Cardiac fibroblast (primary cell): ENCODE measurements at regions not wholly inside any gene's neighbourhood (a gene's known extent, or its start where the extent isn't known, plus 50 kb on each side); places are given as distances from the start of the nearest gene placed in this dataset.

Experiments used
- DNase-seq, 2 donors: peaks; one replicate each; pipeline versions ENCODE4 v3.0.0 to v3.0.0-alpha.2; 2010; ENCODE audit warnings: low read depth in 2 of 2
- H3K4me3 ChIP-seq, 2 donors: replicated peaks in 1 of 2; 1 replicate in 1 of 2; 2 replicates in 1 of 2; pipeline ENCODE4 v1.5.1; 2011; ENCODE audit warnings: low read depth in 2 of 2, low read length in 2 of 2, mild to moderate bottlenecking in 2 of 2, moderate library complexity in 1 of 2
- TF ChIP-seq, protein P1 (sequence below): IDR thresholded peaks from one replicate; pipeline ENCODE4 v1.5.1; 2011; ENCODE audit warnings: low read depth, mild to moderate bottlenecking, low read length, inconsistent platforms

GRCh38 chr10:132484922-132485321 is 52.7 kb upstream of the INPP5A start:
- no peak for DNase-seq
- H3K4me3 ChIP-seq: no peak overlapping the region
- TF ChIP-seq, protein P1, sequence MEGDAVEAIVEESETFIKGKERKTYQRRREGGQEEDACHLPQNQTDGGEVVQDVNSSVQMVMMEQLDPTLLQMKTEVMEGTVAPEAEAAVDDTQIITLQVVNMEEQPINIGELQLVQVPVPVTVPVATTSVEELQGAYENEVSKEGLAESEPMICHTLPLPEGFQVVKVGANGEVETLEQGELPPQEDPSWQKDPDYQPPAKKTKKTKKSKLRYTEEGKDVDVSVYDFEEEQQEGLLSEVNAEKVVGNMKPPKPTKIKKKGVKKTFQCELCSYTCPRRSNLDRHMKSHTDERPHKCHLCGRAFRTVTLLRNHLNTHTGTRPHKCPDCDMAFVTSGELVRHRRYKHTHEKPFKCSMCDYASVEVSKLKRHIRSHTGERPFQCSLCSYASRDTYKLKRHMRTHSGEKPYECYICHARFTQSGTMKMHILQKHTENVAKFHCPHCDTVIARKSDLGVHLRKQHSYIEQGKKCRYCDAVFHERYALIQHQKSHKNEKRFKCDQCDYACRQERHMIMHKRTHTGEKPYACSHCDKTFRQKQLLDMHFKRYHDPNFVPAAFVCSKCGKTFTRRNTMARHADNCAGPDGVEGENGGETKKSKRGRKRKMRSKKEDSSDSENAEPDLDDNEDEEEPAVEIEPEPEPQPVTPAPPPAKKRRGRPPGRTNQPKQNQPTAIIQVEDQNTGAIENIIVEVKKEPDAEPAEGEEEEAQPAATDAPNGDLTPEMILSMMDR: no peak

DNA sequence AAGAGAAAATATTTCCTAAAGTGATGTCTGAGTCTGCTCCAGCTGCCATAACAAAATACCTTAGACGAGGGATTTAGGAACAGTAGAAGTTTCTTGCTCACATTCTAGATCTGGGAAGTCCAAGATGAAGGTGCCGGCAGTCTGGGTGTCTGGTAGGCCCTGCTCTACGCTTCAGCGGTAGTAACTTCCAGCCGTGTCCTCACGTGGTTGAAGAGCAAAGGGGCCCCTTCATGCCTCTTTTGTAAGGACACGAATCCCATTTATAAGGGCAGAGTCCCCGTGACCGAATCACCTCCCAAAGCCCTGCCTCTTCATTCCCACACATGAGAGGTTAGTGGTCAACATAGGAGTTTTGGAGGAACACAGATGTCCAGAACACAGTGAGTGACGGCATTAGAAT is 52.2 kb upstream of the INPP5A start:
- no peak overlapping the region for H3K4me3 ChIP-seq

GRCh38 chr10:132486539-132487121 is 51.0 kb upstream of the INPP5A start:
- no peak for DNase-seq
- TF ChIP-seq, protein P1: no peak

More for the DNA sequence above, 52.2 kb upstream of the INPP5A start:
- TF ChIP-seq, protein P1: no peak
- no peak for DNase-seq

DNA sequence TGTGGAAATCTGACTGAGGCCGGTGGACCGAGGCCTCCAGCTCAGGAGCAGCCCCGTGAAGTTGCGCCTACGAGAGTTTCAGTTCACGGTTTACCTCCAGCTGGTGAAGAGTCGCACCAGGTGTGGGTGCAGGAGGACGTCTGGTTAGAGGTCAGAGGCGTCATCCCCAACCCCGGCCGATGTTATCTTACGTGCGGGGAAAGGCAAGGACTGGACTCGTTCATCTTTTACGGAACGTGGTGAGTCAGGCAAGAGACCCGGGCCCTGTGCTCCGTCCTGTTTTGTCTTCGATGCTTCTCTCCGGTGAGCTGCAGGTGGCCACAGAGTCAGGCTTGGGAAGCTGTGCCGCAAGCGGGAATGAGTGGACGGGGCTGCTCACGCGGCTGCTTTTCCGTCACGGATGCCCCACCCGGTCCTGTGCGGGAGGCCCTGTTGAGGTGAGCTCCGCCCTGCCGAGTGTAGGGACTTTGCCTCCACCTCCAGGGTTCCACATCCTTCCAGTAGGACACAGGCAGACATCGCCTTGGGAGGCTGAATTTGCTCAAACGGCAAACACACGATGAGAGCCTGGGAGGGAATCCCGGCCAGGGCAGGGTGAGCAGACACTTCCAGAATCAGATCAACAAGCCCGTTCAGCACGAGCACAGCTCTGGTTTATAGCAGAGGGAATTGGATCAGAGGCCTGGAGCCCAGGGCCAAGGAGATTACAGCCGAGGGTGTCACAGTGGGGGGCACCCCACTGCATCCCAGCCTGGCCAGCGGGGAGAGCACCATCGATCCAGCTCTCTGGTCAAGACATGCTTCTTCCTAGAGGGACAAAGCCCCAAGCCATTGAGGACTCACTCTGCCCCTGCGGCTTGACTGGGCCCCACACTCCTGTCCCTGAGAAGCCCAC is 50.1 kb upstream of the INPP5A start:
- no peak for DNase-seq
- H3K4me3 ChIP-seq: no peak overlapping the region
- TF ChIP-seq, protein P1: no peak

More at GRCh38 chr10:132486539-132487121, 51.0 kb upstream of the INPP5A start:
- H3K4me3 ChIP-seq: no peak overlapping the region
